GM12864 (cell line): ENCODE measurements at regions not wholly inside any gene's neighbourhood (a gene's known extent, or its start where the extent isn't known, plus 50 kb on each side); places are given as distances from the start of the nearest gene placed in this dataset.
"Not testable (repeated sequence)": the region's sequence is repeated elsewhere in the genome, so short reads cannot be mapped to it uniquely, and the experiment has no call there.

ENCODE experiments used
- DNase-seq: peaks from one replicate; pipeline ENCODE4 v3.0.0-alpha.2; 2011; ENCODE audit warnings: low read depth
- H3K4me3 ChIP-seq: 2 replicates; pipeline ENCODE4 v1.5.1; 2011; ENCODE audit warnings: mild to moderate bottlenecking, low read depth, low read length, control low read depth
- CTCF ChIP-seq: IDR thresholded peaks from 2 replicates; pipeline ENCODE4 v1.5.1; 2011; ENCODE audit warnings: low read depth, mild to moderate bottlenecking, moderate library complexity, low read length, control low read depth, inconsistent platforms; ENCODE audit errors: missing control alignments

GRCh38 chr14:106026026-106026425, 499.6 kb downstream of the TMEM121 start:
- no peak for TF ChIP-seq CTCF
- H3K4me3 ChIP-seq = no peak overlapping the region
- no peak for DNase-seq

GRCh38 chr14:106027759-106028158, 501.4 kb downstream of the TMEM121 start:
- DNase-seq = not testable (repeated sequence)

GRCh38 chr14:106029959-106030358, 503.6 kb downstream of the TMEM121 start:
- no peak overlapping the region for H3K4me3 ChIP-seq
- no peak for TF ChIP-seq CTCF
- DNase-seq = no peak

More at GRCh38 chr14:106027759-106028158, 501.4 kb downstream of the TMEM121 start:
- not testable (repeated sequence) for H3K4me3 ChIP-seq

- no peak for DNase-seq
- peak; percentile 16 for TF ChIP-seq CTCF
- no peak overlapping the region for H3K4me3 ChIP-seq
Measured at GRCh38 chr14:106037380-106037779, 511.0 kb downstream of the TMEM121 start.

- no peak overlapping the region for H3K4me3 ChIP-seq
- DNase-seq = no peak
- TF ChIP-seq CTCF = no peak
Measured at GRCh38 chr14:106038263-106038662, 511.9 kb downstream of the TMEM121 start.

GRCh38 chr14:106039400-106039799, 513.0 kb downstream of the TMEM121 start:
- no peak for DNase-seq
- H3K4me3 ChIP-seq = no peak overlapping the region
- peak; percentile 49 for TF ChIP-seq CTCF

- H3K4me3 ChIP-seq = no peak overlapping the region
- no peak for TF ChIP-seq CTCF
- no peak for DNase-seq
Measured at GRCh38 chr14:106044515-106044914, 518.1 kb downstream of the TMEM121 start.
